ENCODE measurements at regions not wholly inside any gene's neighbourhood (a gene's known extent, or its start where the extent isn't known, plus 50 kb on each side); places are given as distances from the start of the nearest gene placed in this dataset.

GRCh38 chr3:72120039-72120438 is 335.1 kb upstream of the PROK2 start:
- Histone ChIP-seq H2BK12ac (ENCODE audit: low read depth, low read length) (no peak overlapping the region), H3K56ac (replicated peaks; ENCODE audit: insufficient read length, low read depth, low read length) (no peak overlapping the region), H2BK5ac (ENCODE audit: low read depth, low read length) (no peak overlapping the region), H3K9me3 (ENCODE audit: insufficient read depth in 2 of 2, low read depth in 1 of 2, low read length in 1 of 2) (no peaks in the 10 kb centered on the region), H2BK20ac (ENCODE audit: low read length) (no peak overlapping the region), H4K8ac (ENCODE audit: extremely low read depth, insufficient read depth, low read length) (no peak overlapping the region), H2AK5ac (ENCODE audit: low read depth, low read length) (no peak overlapping the region), H4K91ac (replicated peaks; ENCODE audit: insufficient read length, low read length) (no peak overlapping the region), H3K14ac (ENCODE audit: insufficient read length) (no peak overlapping the region), H3K9ac (replicated peaks in 1 of 4; ENCODE audit: extremely low read depth in 1 of 4, low read depth in 3 of 4, low read length in 3 of 4) (no peak overlapping the region), H3K27ac (ENCODE audit: low read depth, low read length) (no peak overlapping the region), H2BK15ac (ENCODE audit: low read length) (no peak overlapping the region), H3K4me2 (ENCODE audit: insufficient read depth in 1 of 2, low read depth in 2 of 2, low read length in 2 of 2) (no peak overlapping the region), H3K4me3 (ENCODE audit: extremely low read depth in 1 of 4, insufficient read depth in 2 of 4, low read depth in 3 of 4, low read length in 4 of 4) (no peak overlapping the region), H4K20me1 (replicated peaks in 1 of 2; ENCODE audit: control insufficient read depth in 1 of 2, insufficient read depth in 2 of 2, low read length in 2 of 2) (no peaks in the 10 kb centered on the region), H3K36me3 (ENCODE audit: control insufficient read depth in 2 of 4, insufficient read depth in 4 of 4, low read length in 3 of 4) (no peaks in the 10 kb centered on the region), H3K79me2 (ENCODE audit: control insufficient read depth in 1 of 2, insufficient read depth in 2 of 2, low read length in 2 of 2) (no peaks in the 10 kb centered on the region), H3K27me3 (replicated peaks in 1 of 4; ENCODE audit: control insufficient read depth in 3 of 4, extremely low read depth in 1 of 4, insufficient read depth in 3 of 4, low read length in 3 of 4) (no peaks in the 10 kb centered on the region), H3K23ac (ENCODE audit: insufficient read length) (no peak overlapping the region), H3K23me2 (ENCODE audit: low read depth, low read length) (no peaks in the 10 kb centered on the region; the same call in 1 of the 2 replicates), H4K5ac (ENCODE audit: insufficient read length, low read depth, low read length) (no peak overlapping the region), H3K4ac (replicated peaks; ENCODE audit: insufficient read length, low read depth, low read length) (no peak overlapping the region), H3K4me1 (replicated peaks in 1 of 4; ENCODE audit: control insufficient read depth in 3 of 4, insufficient read depth in 4 of 4, low read length in 3 of 4) (peaks cover 0 to 3% (median 0%) of the 10 kb centered on the region in 4 experiments; a peak in 1 of 7 replicates), H2BK120ac (replicated peaks; ENCODE audit: low read depth, low read length) (no peak overlapping the region), H2AFZ (ENCODE audit: low read length) (no peak overlapping the region), H3K18ac (ENCODE audit: extremely low read depth, low read length) (no peak overlapping the region), H3K79me1 (ENCODE audit: low read depth, low read length) (no peaks in the 10 kb centered on the region)
- DNase-seq (ENCODE audit: low read depth in 1 of 2, low spot score in 2 of 2) (no peak), FAIRE-seq (no peak)
- POLR2A ChIA-PET (ENCODE audit: partially characterized antibody): interaction anchor here (0.7 kb wide), 1 partner anchor 956 kb away, joined by 3 read pairs; no protein-coding TSS in a partner anchor
- WGBS, 2 experiments (ENCODE audit: extremely low coverage in 1 of 2, insufficient coverage in 1 of 2, insufficient read length in 1 of 2, insufficient replicate concordance in 2 of 2, low coverage in 1 of 2, low lambda C conversion rate in 2 of 2, missing lambda C conversion rate in 1 of 2): 90% methylated on average over 4 of the region's 4 CpGs; no CpG with 5 or more reads in 1 of the 2 experiments
- CTCF ChIA-PET (ENCODE audit: partially characterized antibody): no interaction called here
- TF ChIP-seq EGR1 (IDR thresholded peaks at IDR 0.05; ENCODE audit: borderline replicate concordance, low read depth, low read length) (no peak), SP2 (IDR thresholded peaks at IDR 0.05; ENCODE audit: low read length) (no peak), SIX5 (IDR thresholded peaks at IDR 0.05; ENCODE audit: low read depth, low read length) (no peak), ZNF274 (IDR thresholded peaks at IDR 0.05; ENCODE audit: borderline replicate concordance, extremely low read depth, low read length) (no peak), PHF8 (conservative IDR thresholded peaks at IDR 0.05; ENCODE audit: low read depth, low read length) (no peak), KDM1A (IDR thresholded peaks at IDR 0.05; ENCODE audit: borderline replicate concordance, low read length) (no peak), CREB1 (IDR thresholded peaks at IDR 0.05) (no peak), SIRT6 (IDR thresholded peaks at IDR 0.05; ENCODE audit: low read length) (no peak), USF2 (IDR thresholded peaks at IDR 0.05; ENCODE audit: low read length) (no peak), BACH1 (IDR thresholded peaks at IDR 0.05; ENCODE audit: low read length) (no peak), HDAC2 (IDR thresholded peaks at IDR 0.05; ENCODE audit: borderline replicate concordance in 1 of 2, low read depth in 2 of 2, low read length in 2 of 2) (no peak), BRCA1 (IDR thresholded peaks at IDR 0.05; ENCODE audit: low read depth, low read length) (no peak), CBX5 (IDR thresholded peaks at IDR 0.05; ENCODE audit: low read depth, low read length) (no peak), SIN3A (conservative IDR thresholded peaks at IDR 0.05 in 1 of 2, IDR thresholded peaks at IDR 0.05 in 1 of 2; ENCODE audit: low read depth in 1 of 2, low read length in 2 of 2) (no peak)

Measured in H1 (cell line).